ENCODE measurements at regions not wholly inside any gene's neighbourhood (a gene's known extent, or its start where the extent isn't known, plus 50 kb on each side); places are given as distances from the start of the nearest gene placed in this dataset.

DNA sequence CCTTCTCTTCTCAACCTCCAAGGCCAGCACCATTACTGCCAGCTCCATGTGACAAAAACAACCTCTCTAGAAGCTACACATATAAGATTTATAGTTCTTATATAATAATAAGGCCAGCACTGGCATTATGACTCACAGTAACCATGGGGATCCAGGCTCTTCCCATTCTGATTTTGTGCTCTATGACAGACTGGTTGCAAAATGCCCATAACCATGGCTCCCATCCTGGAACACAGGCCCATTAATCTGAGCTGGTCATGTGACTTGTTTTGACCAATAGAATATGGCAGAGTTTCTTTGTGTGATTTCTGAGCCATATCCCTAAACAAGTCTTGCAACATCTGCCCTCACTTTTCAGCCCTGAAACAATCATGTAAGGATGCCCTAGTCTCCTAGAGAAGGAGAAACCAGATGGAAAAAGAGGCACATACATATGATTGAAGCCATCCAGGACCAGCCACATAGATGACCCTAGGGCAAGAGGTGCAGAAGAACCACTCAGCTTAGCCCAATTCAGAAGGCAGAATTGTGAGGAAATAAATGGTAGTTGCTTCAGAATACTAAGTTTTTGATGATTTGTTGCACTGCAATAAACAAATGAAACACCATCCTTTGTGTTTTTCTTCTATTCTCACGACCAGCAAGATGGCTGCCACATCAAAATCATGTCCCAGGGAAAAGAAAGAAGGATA lies 173.9 kb downstream of the SUCLG1 start:
- no peak for TF ChIP-seq EZH2 (IDR thresholded peaks at IDR 0.05; ENCODE audit: low read length, unreplicated experiment)
- TF ChIP-seq CTCF (conservative IDR thresholded peaks at IDR 0.05; ENCODE audit: low read depth, low read length), result no peak
- TF ChIP-seq EZH2phosphoT487 (IDR thresholded peaks at IDR 0.05; ENCODE audit: borderline replicate concordance, low read length), result no peak
